DOHH2 (cell line): ENCODE measurements at regions not wholly inside any gene's neighbourhood (a gene's known extent, or its start where the extent isn't known, plus 50 kb on each side); places are given as distances from the start of the nearest gene placed in this dataset.

ENCODE experiments used
- EZH2phosphoT487 ChIP-seq: fragments of 200-600 bp; sonication (generic); IDR thresholded peaks from 2 replicates; pipeline ENCODE4 v1.6.1; 2017; ENCODE audit warnings: borderline replicate concordance, mild to moderate bottlenecking, antibody characterized with exemption, low read length, moderate library complexity, mixed read lengths
- TF ChIP-seq, protein P1 (sequence below): fragments of 200-600 bp; sonication (generic); IDR thresholded peaks from one replicate; pipeline ENCODE4 v1.5.1; 2014; ENCODE audit warnings: antibody characterized with exemption, mild to moderate bottlenecking, low read depth, low read length; ENCODE audit not compliant: poor library complexity, severe bottlenecking

GRCh38 chr17:70773258-70773657, 603.9 kb downstream of the KCNJ2 start:
- no peak for TF ChIP-seq EZH2phosphoT487
- TF ChIP-seq, protein P1, sequence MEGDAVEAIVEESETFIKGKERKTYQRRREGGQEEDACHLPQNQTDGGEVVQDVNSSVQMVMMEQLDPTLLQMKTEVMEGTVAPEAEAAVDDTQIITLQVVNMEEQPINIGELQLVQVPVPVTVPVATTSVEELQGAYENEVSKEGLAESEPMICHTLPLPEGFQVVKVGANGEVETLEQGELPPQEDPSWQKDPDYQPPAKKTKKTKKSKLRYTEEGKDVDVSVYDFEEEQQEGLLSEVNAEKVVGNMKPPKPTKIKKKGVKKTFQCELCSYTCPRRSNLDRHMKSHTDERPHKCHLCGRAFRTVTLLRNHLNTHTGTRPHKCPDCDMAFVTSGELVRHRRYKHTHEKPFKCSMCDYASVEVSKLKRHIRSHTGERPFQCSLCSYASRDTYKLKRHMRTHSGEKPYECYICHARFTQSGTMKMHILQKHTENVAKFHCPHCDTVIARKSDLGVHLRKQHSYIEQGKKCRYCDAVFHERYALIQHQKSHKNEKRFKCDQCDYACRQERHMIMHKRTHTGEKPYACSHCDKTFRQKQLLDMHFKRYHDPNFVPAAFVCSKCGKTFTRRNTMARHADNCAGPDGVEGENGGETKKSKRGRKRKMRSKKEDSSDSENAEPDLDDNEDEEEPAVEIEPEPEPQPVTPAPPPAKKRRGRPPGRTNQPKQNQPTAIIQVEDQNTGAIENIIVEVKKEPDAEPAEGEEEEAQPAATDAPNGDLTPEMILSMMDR, result no peak
